ENCODE measurements at regions not wholly inside any gene's neighbourhood (a gene's known extent, or its start where the extent isn't known, plus 50 kb on each side); places are given as distances from the start of the nearest gene placed in this dataset.

GRCh38 chrX:1112321-1112720, 100.1 kb downstream of the CRLF2 start:
- no peak for TF ChIP-seq CTCF (IDR thresholded peaks at IDR 0.05)
- TF ChIP-seq POLR2A (IDR thresholded peaks at IDR 0.05) = no peak
